GM12872 (cell line): ENCODE measurements at regions not wholly inside any gene's neighbourhood (a gene's known extent, or its start where the extent isn't known, plus 50 kb on each side); places are given as distances from the start of the nearest gene placed in this dataset.

ENCODE experiments used
- TF ChIP-seq, protein P1 (sequence below): IDR thresholded peaks from 3 replicates; pipeline ENCODE4 v1.5.1; 2011; ENCODE audit warnings: low read depth, mild to moderate bottlenecking, low read length, moderate library complexity; ENCODE audit not compliant: insufficient read depth

DNA sequence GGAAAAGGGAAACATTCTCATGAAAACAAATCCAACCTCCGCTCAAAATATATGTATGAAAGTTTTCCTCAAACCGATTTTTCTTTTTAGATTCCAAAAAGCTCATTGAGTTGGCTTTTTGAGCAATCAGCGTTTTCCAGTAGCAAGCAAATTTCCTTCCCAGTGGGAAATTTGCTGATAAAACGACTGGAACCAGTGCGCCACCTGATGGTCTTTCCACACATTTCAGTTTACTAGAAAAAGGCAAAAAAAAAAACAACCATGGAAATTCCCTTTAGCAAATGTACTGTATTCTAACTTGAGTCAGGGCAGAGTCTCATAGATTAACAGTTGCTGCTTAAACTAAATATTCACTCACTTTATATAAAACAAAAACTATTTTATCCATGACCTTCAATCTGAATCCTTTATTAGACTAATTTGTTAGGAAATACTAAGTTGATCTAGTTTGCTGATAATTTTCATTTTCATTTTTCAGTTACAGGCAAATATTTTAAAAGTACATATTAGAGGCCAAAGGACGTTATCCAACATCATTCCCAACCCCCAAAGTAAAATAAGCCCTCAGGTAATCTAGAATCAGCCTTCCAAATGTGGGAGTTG is 271.5 kb downstream of the FOXA2 start:
- TF ChIP-seq, protein P1, sequence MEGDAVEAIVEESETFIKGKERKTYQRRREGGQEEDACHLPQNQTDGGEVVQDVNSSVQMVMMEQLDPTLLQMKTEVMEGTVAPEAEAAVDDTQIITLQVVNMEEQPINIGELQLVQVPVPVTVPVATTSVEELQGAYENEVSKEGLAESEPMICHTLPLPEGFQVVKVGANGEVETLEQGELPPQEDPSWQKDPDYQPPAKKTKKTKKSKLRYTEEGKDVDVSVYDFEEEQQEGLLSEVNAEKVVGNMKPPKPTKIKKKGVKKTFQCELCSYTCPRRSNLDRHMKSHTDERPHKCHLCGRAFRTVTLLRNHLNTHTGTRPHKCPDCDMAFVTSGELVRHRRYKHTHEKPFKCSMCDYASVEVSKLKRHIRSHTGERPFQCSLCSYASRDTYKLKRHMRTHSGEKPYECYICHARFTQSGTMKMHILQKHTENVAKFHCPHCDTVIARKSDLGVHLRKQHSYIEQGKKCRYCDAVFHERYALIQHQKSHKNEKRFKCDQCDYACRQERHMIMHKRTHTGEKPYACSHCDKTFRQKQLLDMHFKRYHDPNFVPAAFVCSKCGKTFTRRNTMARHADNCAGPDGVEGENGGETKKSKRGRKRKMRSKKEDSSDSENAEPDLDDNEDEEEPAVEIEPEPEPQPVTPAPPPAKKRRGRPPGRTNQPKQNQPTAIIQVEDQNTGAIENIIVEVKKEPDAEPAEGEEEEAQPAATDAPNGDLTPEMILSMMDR = peak; percentile 58; the same call in 2 of the 3 replicates

- TF ChIP-seq, protein P1 = no peak
Observed at GRCh38 chr20:22308934-22309333, 275.4 kb downstream of the FOXA2 start.

GRCh38 chr20:22307409-22307808 is 277.0 kb downstream of the FOXA2 start:
- TF ChIP-seq, protein P1 = no peak

DNA sequence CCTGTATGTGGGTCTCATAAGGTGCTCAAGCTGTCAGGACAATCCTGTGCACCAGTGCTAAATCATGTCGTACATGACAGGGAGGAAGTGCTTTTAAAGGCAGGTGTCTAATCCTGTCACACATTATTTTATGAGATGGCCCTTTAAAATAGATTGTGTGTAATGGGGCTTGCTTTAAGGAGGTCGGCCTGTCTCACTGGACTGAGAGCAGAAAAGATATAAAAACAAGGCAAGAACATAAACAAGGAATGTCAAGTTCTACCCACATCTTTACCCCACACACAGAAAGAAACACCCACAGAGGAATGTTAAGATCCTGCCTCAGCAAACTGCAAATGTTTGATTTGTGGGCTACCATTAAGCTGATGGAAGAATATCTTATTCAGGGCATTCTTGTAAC is 279.0 kb downstream of the FOXA2 start:
- TF ChIP-seq, protein P1 = no peak

DNA sequence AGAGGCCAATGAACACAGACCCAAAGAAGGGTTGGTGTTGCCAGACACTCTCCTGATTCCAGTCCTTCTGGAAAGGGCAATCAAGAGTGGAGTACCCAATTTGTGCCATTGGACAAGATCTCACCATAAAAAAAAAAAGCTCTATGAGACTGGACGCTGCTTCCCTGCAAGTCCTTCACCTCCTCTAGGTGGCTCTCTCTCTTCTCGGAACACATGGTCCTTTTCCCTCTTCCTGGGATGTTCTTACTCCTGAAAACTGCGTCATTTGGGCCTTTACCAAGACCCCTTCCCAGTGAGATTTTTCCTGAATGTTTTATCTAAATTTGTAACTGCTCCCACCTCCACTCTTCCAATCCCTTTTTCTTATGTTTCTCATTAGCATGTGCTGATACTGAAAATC is 280.8 kb downstream of the FOXA2 start:
- TF ChIP-seq, protein P1 = peak; percentile 27; the same call in 2 of the 3 replicates

DNA sequence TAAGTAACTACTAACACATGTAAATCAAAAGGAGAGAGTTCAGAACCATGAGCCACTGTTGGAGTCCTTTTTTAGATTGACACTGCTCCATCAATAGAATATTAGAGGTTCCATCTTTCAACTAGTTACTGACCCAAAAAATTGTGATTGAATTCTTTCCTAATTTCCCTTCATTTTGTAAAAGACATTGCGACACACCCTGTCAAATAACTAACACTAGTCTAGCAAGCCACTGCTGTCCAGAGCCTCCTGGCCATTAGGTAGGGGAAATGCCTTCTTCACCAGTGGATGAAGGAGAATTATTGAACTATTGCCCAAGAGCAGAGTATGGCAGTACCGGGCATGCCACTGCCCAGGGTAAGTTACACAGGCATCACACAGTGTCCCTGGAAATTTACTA is 282.3 kb downstream of the FOXA2 start:
- TF ChIP-seq, protein P1 = no peak

GRCh38 chr20:22293886-22294285 is 290.5 kb downstream of the FOXA2 start:
- TF ChIP-seq, protein P1 = no peak
